GM12874 (cell line): ENCODE measurements at regions not wholly inside any gene's neighbourhood (a gene's known extent, or its start where the extent isn't known, plus 50 kb on each side); places are given as distances from the start of the nearest gene placed in this dataset.

Experiments
- TF ChIP-seq, protein P1 (sequence below): IDR thresholded peaks from 2 replicates; pipeline ENCODE4 v1.5.1; 2011; ENCODE audit warnings: low read depth, mild to moderate bottlenecking, control low read depth, low read length, moderate library complexity; ENCODE audit not compliant: insufficient read depth

DNA sequence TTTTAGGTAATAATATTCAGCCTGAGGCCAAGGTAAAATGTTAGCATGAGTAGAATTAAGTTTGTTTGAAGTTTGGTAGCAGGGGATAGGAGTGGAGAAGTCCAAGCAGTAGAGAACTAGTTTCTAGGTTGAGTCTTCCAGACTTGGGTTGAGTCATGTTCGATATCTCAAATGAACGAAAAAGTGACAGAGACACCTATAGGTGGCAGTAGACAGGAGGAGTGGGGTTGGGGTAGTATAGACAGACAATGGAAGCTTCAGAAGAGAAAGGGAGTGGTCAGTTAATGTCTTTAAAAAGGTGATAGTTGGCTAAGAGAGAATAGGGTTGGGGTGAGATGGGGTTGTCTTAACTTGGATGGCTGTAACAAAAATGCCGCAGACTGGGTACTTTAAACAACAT is 58.7 kb upstream of the EMCN start:
- TF ChIP-seq, protein P1, sequence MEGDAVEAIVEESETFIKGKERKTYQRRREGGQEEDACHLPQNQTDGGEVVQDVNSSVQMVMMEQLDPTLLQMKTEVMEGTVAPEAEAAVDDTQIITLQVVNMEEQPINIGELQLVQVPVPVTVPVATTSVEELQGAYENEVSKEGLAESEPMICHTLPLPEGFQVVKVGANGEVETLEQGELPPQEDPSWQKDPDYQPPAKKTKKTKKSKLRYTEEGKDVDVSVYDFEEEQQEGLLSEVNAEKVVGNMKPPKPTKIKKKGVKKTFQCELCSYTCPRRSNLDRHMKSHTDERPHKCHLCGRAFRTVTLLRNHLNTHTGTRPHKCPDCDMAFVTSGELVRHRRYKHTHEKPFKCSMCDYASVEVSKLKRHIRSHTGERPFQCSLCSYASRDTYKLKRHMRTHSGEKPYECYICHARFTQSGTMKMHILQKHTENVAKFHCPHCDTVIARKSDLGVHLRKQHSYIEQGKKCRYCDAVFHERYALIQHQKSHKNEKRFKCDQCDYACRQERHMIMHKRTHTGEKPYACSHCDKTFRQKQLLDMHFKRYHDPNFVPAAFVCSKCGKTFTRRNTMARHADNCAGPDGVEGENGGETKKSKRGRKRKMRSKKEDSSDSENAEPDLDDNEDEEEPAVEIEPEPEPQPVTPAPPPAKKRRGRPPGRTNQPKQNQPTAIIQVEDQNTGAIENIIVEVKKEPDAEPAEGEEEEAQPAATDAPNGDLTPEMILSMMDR: no peak

DNA sequence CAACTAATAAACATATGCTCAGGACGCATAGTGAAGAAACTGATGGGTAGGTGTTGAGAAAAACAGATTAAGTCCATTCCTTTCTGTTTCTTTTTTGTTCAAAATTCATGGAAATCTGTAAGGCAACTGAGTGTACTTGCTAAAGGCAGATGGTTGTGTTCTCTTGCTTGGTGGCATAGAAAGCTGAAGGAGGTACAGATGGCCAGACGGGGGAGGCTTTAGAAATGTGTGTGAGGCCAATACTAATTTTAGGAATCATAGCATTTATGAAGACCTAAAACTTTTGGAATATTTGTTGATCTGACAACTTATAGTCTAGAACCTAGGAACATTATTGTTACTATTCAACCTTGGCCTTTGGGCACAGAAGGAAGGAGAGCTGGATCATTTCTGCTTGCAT is 56.8 kb upstream of the EMCN start:
- TF ChIP-seq, protein P1: no peak

DNA sequence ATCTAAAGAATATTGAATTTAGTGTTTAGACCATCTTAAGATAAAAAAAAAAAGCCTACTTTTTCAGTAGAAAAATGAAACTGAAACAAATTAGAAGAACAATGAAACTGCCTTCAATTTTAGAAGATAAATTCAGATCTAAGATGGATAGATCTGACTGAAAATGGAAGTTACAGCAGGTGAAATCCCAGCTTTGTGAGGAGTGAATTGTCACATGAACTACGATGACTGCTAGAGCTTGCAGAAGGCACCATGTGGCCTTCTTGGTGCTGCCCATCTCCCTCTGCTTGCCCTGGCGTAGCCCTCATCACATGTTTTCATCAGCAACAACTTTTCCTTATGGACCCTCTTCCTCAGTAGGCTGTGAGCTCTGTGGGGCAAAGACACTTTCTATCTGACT is 51.4 kb upstream of the EMCN start:
- TF ChIP-seq, protein P1: no peak
